SH-SY5Y (cell line): ENCODE measurements at regions not wholly inside any gene's neighbourhood (a gene's known extent, or its start where the extent isn't known, plus 50 kb on each side); places are given as distances from the start of the nearest gene placed in this dataset.

ENCODE experiments used
- GATA2 ChIP-seq: IDR thresholded peaks from 2 replicates; pipeline ENCODE4 v1.6.1; 2011; ENCODE audit warnings: mild to moderate bottlenecking, low read depth, low read length
- GATA3 ChIP-seq: IDR thresholded peaks from 2 replicates; pipeline ENCODE4 v1.6.1; 2011; ENCODE audit warnings: low read depth, mild to moderate bottlenecking, low read length, moderate library complexity

DNA sequence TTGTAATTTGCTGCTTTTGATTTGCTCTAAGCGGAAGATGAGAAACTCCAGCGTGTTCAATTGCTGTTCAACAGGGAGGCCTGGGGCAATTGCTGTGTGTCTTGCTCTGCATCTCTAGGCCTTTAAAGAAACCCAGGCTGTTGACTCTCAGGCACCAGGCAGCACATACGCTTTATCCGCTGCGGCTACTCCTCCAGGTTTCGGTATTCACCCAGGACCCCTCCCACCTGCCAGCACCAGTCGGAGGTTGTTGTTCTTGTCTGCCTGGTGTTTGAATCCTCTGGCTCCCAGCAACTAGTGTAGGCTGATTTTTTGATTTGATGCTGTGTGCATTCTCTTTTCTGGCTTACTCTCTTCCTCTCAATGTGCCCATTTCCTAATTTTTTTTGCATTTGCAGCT lies 383.1 kb downstream of the TSN start:
- TF ChIP-seq GATA2, result no peak
- no peak for TF ChIP-seq GATA3
